Fibroblast of peridontal ligament (primary cell): ENCODE measurements at regions not wholly inside any gene's neighbourhood (a gene's known extent, or its start where the extent isn't known, plus 50 kb on each side); places are given as distances from the start of the nearest gene placed in this dataset.

Experiments used
- DNase-seq: peaks from one replicate; pipeline ENCODE4 v3.0.0-alpha.2; 2010; ENCODE audit errors: extremely low read depth

DNA sequence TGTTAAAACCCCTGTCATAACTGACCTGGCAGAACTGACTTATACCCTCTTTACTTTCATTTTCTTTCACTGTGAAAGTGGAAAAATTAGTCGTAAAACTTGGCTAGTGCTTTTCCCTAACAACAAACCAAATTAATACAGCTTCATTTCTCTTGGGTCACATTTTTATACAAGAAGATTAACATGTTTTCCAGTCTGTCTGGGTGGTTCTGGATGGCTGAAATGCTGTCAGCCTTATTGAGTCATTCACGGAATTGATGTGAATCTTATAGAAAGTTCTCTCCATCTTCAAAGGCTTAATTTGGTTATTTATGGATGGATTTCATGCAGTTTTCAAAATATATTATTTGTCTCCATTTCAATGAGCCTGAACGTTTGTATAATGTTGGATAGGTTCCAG is 440.0 kb downstream of the KCTD12 start:
- peak; percentile 38 for DNase-seq

DNA sequence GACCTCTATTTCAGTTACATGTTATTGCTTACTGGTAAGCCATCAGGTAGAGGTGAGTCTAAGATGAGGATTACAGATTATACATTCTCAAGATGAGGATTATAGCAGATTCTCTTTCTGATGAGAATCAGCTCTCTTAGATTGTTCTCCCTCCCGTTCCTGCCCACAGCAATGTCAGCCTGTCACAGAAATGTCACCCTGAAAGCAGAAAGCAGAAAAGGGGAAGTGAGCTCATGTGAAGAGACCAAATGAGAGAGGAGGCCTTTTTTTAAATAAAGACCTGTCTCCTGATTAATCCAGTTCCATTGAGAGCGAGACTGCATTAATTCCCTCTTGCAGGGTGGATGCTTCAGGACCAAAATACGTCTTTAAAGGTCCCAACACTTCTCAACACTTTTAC is 445.6 kb downstream of the KCTD12 start:
- no peak for DNase-seq

DNA sequence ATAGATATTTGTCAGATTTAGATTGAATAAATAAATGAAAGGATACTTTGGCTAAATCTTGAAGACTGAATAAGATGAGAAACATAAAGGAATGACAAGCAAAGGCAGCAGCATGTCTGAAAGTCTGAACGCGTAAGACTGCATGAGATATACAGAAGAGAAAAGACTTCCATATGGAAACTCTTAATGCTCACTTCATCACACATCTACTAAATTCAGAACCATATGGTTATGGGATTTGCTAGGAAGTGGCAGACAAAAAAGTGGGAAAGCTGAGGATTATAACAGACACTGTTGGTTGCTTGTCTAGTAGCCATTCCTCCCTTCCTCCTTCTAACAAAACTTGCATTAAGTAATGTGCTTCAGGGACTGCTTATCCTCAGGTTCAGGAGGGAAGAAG is 446.7 kb downstream of the KCTD12 start:
- no peak for DNase-seq

DNA sequence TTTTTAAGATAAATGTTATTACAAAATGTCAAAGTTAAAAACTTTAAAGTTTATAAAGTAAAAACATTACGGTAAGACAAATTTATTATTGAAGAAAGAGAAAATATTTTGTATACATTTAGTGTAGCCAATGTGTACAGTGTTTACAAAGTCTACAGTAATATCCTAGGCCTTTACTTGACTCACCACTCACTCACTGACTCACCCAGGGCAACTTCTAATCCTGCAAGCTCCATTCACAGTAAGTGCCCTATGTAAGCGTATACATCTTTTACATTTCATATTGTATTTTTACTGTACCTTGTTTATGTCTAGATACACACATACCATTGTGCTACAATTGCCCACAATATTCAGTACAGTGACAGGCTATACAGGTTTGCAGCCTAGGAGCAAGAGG is 448.2 kb downstream of the KCTD12 start:
- DNase-seq, result peak; percentile 36

DNA sequence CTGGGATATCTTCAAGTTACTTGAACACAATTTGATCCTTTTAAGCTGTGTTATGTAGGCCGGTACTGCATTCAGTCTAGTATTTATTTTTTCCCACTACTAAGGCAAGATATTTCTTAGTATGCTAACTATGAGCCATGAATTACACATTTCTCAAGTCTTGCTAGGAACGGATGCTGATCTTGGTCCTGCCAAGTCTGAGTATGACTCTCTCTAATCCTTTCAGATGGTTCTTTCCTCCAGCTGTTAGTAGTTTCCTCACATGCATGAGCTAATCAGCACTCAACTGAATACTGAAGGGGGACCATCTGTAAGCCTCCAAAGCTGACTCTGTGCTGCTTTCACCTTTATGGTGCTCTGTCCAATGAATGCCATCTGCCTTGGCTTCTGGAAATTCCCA is 460.3 kb downstream of the KCTD12 start:
- DNase-seq, result peak; percentile 97

DNA sequence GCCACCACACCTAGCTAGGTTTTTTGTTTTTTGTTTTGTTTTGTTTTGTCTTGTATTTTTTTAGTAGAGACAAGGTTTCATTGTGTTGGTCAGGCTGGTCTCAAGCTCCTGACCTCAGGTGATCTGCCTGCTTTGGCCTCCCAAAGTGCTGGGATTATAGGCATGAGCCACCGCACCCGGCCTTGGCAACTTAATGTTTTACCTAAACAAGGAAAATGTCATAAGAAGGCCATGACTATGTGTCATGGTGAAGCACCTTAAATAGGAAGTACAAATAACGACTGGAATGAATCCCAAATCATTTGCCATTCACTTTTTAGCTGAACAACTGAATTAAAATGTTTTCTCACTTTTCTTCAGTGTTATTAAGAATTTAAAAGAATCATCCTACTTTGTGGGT is 465.2 kb downstream of the KCTD12 start:
- no peak for DNase-seq

DNA sequence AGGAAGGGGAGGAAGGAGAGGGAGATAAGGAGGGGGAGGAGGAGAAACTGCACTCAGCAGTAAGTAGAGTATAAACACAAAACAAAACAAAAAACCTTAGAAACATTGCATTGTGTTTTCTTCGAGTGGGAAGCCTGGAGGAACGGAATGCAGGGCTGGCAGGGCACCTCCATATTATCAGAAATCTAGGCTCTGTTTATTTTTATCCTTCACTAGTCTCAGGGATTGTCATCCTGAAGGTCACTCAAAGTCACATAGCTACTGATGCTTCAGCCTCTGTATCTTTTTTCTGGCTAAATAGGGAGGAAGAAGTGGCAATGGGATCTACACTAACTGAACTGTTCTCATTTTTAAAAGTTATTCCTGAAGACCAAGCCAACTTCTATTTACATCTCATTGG is 467.8 kb downstream of the KCTD12 start:
- DNase-seq, result no peak

DNA sequence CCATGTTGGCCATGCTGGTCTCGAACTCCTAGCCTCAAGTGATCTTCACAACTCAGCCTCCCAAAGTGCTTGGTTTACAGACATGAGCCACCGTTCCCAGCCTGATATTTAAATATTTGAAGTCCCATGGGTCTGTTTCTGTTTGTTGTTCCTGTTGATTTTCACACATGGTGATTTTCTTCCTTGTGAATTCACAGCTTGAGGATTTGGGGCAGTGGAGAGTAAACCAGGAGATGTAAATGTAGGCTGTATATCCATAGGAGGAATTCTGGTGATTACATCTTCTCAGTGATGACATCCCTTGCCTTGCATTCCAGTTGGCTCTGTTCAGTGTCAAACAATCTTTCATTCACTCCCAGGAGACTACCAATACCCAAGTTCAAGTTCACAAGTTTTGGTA is 471.9 kb downstream of the KCTD12 start:
- DNase-seq, result no peak

DNA sequence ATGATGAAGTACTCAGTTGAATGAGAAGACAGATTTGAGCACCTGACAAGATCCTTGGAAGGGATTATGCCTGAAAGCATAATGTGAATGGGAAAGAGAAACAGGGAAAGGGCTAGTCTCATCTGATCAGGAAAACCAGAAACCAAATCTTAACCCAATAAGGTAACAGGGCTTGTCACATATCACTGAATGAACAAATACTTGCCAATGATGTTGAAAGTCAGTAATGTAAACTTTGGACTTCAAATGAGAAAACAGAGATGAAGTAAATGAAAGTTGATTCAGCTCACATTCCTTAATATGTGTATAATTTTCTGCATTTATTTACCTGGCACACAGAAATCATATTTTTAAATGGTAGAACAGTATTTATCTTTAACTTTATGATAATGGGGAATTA is 480.0 kb downstream of the KCTD12 start:
- DNase-seq, result no peak

DNA sequence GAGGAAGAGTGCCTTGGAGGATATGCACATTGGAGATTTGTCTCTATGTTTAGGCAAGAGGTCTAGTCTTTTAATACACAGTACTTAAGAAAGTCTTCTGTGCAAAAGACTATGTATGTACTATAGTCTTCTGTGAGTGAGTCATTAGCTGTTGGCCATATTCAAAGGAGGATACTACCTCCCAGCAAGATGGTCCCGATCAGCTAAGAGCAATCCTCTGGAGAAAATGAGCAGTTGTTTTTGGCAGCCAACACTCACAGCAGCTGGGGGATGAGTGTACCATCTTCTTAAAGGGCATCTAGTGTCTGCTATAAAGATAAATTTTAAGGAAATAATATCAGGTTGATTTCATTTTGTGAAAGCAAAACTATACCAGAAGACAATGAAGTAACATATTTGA is 487.8 kb downstream of the KCTD12 start:
- DNase-seq, result peak; percentile 59

DNA sequence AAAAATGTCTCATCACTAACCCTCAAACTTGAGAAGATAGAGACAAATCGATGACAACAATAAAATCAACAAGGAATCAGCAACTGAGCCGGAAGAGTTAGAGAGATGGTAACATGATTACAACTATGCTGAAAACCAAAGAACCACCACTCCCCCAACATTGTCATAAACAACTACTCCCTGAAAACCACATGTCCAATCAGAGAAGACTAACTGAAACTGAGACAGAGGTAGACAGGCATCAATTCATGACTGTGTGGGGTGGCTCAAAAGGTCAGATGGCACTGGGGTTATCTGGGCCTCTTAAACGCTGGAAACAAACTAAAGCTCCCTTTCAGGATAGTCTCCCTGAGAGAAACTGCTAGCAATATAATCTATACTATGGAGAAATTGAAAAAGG is 488.8 kb downstream of the KCTD12 start:
- no peak for DNase-seq

DNA sequence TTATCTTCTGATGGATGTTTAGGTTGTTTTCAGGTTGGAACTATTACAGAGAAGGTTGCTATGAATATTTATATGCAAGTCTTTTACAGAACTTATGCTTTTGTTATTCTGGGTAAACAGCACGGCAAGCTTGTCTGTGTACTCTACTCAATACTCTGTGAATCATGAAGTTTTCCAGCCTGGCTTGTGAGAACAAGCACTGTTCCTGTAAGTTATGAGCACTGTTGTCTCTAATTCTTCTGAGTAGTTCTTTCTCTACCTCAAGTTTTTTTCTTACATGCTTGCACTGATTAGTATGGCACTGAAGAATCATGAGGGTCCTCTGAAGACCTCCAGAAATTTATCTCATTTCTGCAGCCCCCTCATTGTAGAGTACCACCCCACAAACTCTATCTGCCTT is 496.9 kb downstream of the KCTD12 start:
- DNase-seq, result no peak

DNA sequence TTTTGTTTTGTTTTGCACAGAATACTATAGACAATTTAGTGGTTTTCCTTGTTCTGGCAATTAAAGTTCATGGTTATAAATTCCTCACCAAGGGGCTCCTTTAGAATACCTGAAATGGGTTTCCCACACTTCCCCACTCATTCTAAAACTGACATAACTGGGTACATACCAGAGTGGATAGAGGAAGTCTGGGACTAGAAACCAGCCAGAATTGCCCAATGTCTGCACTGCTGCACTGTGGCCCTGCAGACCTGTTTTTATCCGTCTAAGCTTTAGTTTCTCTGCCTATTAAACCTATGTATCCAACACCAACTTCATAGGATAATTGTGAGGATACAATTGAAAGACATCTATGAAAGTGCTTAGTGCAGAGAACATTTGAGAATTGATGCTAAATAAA is 498.6 kb downstream of the KCTD12 start:
- DNase-seq, result no peak

DNA sequence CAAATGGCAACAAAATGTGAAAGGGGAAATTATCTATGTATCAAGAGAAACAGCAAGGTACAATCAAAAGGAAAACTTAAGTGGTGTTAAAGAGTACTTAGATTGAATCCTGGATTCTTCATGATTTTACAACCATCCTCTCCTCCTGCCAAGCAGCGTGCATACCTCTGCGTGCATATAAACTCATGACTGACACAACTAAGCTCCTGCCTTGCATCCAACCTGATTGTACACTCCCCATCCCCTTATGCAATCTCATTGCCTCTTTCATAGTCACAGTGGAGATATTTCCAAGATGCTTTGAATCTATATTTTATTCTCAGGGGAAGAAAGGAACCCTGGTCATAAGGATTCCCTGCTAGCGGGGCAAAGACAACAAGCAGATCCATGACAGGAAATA is 499.9 kb downstream of the KCTD12 start:
- DNase-seq, result no peak

DNA sequence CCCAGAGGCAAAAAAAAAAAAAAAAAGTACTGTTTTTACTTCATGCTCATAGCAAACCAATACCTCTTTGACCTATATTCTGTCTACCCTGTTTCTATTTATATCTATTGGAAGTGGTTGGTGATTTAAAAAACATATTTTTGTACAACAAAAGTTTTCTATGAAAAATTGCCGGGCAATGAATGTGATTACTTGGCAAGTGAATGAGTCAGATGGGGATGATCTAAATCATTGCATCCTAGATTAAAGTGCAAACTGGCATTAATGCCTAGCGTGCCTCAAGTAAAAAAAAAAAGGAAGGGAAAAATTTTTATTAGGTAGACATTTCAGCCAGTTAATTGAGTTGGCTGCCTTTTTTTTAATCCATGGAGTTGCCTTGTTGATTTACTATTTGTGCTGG is 500.6 kb downstream of the KCTD12 start:
- DNase-seq, result no peak

DNA sequence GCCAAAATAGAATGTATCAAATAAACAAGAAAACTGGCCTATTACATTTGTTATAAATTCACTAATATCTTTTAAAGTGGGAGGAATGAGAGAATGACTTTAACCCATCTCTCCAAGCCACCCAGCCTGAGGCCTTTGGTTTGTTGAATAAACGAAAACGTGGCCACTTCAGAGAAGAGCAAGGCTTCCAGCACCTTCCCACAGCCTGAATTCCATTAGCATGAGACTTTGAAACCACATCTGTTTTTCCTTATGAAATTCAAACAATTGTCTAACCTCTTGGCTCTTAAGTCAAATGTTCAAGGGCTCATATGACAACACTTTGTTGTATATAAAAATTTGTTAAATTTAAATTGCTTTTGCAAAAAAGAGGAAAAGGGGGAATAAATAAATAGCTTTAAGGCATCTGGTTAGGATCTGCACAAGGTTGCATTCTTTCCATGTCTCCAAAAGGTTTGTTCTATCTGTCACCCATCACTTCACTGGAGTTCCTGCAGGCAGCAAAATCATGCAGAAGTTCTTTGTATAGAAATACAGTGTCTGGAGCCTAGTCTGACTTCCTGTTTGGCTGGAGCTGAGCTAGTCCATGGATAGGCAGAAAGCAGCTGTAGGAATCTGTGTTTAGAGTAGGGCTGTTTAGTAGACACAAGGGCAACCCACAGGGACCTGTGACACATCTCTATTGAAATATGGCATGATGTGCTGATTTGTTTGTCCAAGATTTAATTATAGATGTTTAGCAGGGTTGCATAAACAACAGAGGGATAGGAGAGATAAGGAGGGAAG is 502.3 kb downstream of the KCTD12 start:
- peak; percentile 96 for DNase-seq

DNA sequence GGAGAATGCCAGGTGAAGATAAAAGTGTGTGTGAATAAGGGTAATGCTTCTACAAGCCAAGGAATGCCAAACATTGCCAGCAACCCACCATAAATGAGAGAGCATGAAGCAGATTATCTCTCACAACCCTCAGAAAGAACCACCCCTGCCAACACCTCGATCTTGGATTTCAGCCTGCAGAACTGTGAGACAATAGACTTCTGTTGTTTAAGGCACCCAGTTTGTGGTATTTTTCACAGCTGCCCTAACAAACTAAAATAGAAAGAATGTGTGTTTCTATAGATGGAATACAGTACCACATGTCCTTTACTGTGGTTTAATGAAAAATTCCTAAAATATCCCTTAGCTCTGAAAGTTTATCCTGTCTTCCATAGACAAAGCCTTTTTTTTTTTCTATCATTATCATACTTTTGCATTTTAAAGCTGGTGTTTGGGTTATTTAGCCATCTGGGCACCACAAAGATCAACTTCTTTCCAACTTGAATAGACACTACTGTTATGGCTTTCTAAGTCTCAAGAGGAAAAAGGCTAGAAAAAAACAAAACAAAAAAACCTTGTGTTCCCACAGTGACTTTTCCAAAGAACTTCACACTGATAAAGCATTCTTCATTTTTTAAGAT is 505.6 kb downstream of the KCTD12 start:
- peak; percentile 64 for DNase-seq

DNA sequence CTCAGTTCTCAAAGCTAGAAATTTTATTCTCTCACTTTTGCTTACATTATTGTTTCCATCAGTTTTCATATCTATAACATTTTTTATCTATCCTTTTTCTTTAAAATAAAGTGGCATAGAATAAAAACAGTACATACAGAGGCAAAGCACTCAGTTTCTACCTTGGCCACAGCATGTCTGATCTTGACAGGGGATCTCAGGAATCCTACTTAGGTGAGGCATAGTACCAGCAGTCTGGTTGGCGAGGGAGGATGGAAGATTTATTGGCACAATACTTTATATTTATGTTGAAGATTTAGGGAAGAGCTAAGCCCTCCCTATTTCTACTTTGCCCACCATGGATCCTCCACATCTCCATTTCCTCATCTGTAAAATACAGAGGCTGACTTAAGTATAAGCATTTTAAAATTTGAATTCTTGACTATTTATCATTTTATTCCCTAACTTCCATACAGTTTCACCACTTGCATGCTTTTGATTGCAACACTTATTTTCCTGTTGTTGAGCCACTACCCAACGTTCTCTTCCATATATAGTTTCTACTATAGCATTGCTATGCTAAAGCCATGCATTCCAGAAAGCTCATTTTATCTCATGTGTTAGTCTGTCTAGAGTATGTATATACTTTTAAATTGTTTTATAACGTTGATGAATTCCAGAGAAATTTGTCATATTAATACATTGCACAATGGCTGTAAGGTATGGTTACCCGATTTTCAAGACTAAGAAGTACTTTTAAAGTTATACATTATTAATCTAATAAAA is 506.7 kb downstream of the KCTD12 start:
- no peak for DNase-seq

DNA sequence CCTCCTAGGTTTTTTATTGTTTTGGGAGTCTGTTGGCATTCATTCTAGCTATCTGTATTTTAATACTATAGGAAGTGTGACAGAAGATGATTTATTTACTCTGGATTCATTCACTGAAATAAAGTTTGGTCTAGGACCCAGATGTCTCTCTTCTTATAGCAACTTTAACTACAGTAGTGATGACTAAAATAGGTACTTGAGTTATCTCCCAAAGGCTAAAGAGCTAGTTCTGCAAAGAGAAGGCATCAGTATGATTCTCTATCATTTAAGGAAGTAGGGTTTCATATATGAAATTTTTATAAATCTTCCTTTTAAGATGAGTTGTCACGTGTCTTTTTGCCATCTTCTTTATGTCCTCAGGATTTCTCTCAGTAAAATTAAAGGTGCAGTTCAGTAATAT is 507.4 kb downstream of the KCTD12 start:
- DNase-seq, result no peak

DNA sequence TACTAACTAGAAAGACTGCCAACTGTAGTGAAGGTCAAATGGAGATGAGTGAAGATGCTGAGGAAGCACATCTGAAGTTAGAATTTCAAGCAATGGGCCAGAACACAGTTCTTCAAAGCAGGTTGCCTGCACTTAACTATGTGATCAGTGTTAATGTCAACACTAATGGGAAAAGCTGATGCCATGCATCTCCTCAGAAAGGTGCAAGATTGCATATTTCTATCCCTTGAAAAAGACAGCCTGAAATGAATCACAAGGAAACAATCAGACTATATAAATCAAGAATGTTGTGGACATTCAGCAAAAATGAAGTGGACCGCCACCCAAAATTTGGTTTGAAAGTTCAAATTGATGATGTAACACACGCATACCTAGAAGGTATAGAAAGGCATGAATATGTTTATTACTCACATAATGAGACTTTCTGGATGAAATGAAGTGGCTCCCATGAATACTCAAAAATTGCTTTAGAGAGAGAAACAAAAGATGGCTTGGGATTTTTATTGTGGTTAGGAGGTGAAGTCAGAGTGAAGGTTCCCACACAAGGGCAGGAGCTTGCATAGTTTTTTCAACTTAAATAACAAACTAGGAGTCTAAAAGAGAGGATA is 522.4 kb downstream of the KCTD12 start:
- DNase-seq, result no peak

DNA sequence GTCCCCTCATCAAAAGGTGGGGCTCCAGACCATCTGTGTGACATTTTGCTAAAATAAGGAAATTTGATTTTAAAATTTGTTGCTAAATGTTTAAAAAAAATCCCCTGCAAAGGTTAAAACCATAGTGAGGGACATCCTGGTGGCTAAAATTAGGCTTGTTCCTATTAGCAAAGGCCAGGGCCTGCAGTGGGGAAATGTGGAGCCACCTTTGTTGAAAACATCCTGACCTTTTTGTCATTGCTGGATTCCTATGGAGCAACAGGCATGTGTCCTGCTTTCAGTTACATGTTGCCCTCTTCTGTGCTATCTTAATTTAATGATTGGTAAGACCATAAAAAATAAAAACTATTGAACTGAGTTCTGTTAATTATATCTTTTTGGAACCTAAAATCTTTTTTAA is 524.3 kb downstream of the KCTD12 start:
- DNase-seq, result no peak

DNA sequence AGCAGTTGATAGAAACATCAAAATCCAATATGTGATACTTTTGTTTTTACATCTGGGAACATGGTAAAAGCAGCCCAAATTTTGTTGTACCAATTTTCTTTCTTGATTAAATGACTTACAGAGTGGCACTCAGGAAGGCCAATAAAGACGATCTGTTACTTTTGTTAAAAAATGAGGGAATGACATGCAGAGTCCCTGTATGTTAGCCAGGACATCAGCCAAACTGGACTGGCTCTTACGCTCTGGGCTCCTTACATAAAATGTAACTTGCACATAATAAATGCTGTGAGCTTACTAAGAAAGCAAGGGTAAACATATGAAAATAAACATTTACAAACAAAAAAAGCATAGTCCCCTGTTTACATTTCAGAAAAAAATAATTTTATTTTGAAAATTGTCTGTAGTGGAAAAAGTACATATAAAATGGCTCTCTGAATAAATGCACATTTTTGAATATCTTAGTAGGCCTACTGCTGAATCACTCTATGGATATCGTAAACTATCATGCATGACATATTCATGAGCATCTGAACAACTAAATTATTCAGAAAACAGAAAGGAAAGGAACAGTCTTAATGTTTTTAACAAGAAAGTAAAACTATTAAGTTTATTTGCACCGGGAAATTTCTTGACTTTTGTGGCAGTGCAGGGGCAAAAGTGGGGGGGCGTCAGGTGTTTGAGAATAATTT is 534.5 kb downstream of the KCTD12 start:
- DNase-seq, result no peak
